Stimulated activated CD8-positive, alpha-beta memory T cell treated with anti-CD3 and anti-CD28 coated beads, Interleukin-4, amount 100 ng/mL, for 1 hour (primary cell): ENCODE measurements at regions not wholly inside any gene's neighbourhood (a gene's known extent, or its start where the extent isn't known, plus 50 kb on each side); places are given as distances from the start of the nearest gene placed in this dataset.
"Not testable (repeated sequence)": the region's sequence is repeated elsewhere in the genome, so short reads cannot be mapped to it uniquely, and the experiment has no call there.

Experiments
- DNase-seq, 2 donors: peaks; one replicate each; pipeline ENCODE4 v3.0.0-alpha.2; 2020; ENCODE audit warnings: low read depth in 2 of 2, low spot score in 1 of 2

GRCh38 chr10:118944959-118945633, 84.4 kb upstream of the NANOS1 start:
- no peak for DNase-seq

GRCh38 chr10:118948786-118949185, 80.7 kb upstream of the NANOS1 start:
- DNase-seq, result no peak

- no peak for DNase-seq
Observed at GRCh38 chr10:118950190-118950680, 79.3 kb upstream of the NANOS1 start.

- no peak for DNase-seq
Observed at GRCh38 chr10:118950997-118951637, 78.4 kb upstream of the NANOS1 start.

- no peak for DNase-seq
Observed at GRCh38 chr10:118952493-118953295, 76.8 kb upstream of the NANOS1 start.

GRCh38 chr10:118953598-118954393, 75.7 kb upstream of the NANOS1 start:
- DNase-seq, result no peak

- no peak for DNase-seq
Observed at GRCh38 chr10:118955531-118955930, 74.0 kb upstream of the NANOS1 start.

GRCh38 chr10:118955951-118956801, 73.3 kb upstream of the NANOS1 start:
- DNase-seq, result no peak

GRCh38 chr10:118956802-118957442, 72.6 kb upstream of the NANOS1 start:
- no peak for DNase-seq

- DNase-seq, result no peak
Observed at GRCh38 chr10:118957443-118957825, 72.1 kb upstream of the NANOS1 start.

GRCh38 chr10:118957966-118958365, 71.5 kb upstream of the NANOS1 start:
- DNase-seq, result no peak

- DNase-seq, result no peak
Observed at GRCh38 chr10:118958559-118958958, 71.0 kb upstream of the NANOS1 start.

- DNase-seq, result no peak
Observed at GRCh38 chr10:118958984-118959925, 70.3 kb upstream of the NANOS1 start.

- no peak for DNase-seq
Observed at GRCh38 chr10:118960157-118961090, 69.1 kb upstream of the NANOS1 start.

- no peak for DNase-seq
Observed at GRCh38 chr10:118961436-118961835, 68.1 kb upstream of the NANOS1 start.

- not testable (repeated sequence) for DNase-seq
Observed at GRCh38 chr10:118962331-118962868, 67.1 kb upstream of the NANOS1 start.

- DNase-seq, result no peak
Observed at GRCh38 chr10:118963341-118963740, 66.2 kb upstream of the NANOS1 start.
